ENCODE measurements at regions not wholly inside any gene's neighbourhood (a gene's known extent, or its start where the extent isn't known, plus 50 kb on each side); places are given as distances from the start of the nearest gene placed in this dataset.

DNA sequence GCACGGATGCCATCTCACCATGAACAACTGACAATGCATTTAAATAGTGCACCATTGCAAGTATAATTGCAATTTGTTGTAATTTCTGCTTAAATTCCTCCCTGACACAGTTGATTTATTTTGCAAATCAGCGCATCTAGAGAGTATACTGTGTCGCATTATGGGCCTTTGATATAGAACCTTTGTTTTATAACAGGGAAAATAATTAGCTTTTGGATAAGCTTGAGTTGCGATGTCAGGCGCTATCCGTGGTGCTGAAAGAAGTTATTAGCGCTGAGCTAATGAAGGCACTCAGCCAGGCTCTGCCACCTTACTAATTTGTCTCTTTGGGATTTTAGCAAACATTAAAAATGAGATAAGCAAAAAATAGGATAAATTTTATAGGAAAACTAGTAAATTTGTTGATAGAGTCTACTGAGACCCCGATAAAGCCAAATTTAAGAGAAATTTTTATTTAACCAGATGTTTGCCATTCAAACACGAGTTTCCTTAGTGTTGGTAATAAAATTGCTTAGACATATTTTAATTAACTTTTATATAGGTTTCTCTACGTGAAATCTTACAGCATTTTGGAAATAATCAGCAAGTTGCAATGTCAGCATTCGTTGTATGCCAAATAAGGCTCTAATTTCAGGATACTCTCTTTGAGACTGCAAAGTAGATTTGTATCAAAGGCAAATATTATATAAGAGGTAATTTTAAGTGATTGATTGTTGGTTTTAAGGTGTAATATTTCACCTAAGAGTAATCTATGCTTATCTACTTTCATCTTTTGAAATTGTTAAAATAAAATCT, 355.5 kb downstream of the TLR4 start:
- no peak for DNase-seq (ENCODE audit: low read depth)

DNA sequence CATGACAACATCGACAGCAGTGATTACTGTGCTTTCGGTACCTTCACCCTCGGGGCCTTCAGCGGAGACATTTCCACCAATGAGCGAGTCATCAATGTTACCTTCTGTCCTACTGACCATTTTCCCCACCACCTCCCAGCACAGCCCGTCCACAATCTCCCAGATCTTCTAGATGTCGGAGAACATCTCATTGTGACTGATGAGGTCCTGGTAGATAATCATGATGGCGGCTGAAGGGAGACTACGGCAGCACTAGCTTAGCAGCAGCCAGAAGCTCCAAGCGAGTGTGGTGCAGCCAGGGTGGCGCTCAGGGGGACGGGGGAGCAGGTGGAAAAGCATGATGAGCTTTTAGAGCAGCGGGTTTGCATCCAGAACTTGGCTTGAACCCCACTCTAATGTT, 379.0 kb downstream of the TLR4 start:
- no peak for DNase-seq (ENCODE audit: low read depth)

DNA sequence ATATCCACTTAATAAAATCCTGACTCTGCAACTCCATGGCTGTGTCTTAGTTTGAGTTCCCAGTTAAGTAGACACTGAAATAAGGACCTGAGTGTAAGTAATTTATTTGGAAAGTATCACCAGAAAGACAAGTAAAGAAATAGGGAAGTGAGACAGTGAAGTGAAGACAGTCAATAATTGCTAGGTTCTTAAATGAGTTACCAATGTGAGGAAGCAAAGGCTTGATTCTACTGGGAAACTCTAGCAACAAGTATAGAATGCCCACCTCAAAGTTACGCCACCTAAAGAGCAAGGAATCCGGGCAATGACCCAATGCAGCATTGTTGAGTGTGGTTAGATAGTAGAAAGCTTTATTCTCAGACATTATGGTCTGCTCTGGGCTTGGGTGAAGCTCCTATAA, 383.9 kb downstream of the TLR4 start:
- no peak for DNase-seq (ENCODE audit: low read depth)

DNA sequence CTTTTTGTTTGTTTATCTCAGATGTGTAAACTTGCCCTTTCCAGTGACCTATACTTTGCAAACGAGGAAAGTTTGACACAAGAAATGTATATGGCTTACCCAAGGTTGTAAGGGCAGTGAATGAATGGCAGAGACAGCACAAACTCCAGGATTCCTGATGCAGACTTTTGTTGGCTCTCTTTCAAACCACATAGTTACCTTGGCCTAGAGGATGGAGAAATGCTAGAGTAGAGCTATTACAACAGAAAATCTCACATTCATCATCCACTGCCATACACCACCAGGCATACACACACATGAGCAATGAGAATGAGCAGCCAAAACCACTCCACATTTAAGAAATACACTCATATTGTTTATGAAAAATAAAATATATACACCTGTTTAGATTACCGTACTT, 387.0 kb downstream of the TLR4 start:
- DNase-seq (ENCODE audit: low read depth): no peak

DNA sequence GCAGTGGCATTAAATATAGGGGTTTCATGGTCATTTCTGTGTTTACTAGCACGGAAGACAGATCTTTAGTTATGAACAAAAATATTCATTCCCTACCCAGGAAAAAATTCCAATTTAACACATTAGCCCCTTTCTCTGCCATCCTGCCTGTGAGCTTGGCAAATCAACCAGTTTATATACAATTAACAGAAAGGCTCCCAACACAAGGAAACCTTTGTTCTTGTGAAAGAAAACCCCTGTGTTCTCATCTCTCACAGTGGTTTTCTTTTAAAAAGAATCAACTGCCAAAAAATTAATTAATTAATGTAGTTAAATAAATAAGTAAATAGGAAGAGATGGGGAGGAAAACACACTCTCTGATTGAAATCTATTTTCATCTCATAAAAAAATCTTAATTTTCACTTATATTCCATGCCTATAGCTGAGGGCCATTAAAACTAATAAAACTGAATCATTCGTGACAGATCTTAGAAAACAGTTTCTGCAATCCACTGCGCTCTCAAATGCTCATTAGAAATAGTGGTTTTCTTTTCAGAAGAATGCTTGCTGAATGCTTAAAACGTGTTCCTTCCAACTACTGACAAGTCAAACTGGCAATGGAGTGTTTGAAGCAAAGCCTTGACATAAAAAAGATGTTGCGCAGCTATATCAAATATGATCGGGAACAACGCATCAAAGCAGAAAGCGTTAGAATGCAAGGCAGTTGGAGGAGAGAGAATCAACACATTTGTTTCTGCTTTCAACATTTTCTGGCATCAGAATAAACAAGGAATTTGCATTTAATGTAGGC, 387.7 kb downstream of the TLR4 start:
- DNase-seq (ENCODE audit: low read depth): no peak

DNA sequence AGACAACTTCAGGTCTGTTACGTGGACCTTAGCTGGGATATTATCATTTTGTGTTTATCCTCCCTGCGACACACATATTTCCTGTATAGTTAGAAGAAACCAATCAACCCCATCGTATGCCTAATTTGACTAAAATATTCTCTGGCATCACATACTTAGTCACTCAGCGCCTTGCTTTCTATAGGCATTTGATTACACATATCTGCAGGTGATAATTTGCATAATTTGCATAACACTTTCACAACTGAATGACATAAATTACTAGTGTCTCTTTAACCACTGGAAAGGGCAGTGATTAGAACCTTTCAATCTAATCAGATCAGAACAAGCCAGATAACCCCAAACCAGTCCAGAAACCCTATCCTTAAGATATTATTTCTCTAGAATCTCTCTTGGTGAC, 390.2 kb downstream of the TLR4 start:
- DNase-seq (ENCODE audit: low read depth): no peak

DNA sequence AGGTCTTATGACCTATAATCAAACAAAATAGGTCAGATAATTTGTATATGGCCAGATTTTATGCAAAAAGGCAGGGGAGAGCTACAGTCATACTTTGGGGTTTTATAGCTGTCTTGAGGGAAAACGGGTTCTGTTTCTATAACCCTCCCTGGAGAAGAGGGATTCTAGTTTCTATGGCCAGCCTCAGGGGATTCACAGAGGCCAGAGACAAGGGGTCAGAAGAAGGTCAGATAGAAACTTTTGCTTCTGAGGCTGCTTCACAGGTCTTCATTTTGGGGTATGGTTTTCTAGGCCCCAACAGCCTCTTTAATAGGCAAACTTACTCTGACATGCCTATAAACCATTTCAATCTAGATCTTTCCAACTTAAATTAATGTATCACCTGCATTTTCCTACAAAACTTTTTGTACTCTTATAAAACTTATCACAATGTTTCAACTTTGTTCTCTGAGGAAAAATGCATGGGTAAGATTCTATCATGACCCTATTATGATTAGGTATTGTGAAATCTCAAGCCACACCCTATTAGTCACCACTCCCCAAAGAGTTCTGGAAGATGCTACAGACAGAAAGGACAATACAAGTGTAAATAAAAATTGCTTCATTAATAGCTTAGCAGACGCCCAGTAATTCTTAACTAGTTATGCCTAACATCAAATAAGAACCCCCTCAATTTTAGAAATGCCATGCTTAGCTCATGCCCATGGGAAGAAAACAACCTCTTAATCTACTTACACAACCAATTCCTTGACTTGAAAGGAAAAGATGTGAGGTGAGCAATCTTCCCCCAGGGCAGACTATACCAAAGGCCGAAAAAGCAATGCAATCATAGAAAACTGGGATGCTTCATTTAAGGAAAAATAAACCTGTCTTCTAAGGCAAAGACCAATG, 396.6 kb downstream of the TLR4 start:
- DNase-seq (ENCODE audit: low read depth): no peak

DNA sequence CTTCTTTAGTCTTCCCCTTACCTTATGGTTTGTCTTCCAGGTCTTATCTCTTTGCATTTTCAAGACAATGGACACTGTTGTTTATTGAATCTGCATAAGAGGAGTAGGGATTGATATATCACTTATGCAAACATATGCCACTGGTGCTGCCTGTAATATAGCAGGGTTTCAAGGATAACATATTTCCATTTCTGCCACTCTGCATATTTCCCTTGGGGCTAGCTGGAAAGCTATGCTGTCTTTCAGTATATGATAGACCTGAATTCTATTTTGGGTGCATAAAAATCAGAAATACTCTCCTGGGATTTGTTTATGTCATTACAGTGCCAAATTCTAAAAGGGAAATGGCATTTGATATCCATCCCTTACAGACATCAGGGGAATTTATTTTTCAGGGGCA, 400.2 kb downstream of the TLR4 start:
- DNase-seq (ENCODE audit: low read depth): no peak

DNA sequence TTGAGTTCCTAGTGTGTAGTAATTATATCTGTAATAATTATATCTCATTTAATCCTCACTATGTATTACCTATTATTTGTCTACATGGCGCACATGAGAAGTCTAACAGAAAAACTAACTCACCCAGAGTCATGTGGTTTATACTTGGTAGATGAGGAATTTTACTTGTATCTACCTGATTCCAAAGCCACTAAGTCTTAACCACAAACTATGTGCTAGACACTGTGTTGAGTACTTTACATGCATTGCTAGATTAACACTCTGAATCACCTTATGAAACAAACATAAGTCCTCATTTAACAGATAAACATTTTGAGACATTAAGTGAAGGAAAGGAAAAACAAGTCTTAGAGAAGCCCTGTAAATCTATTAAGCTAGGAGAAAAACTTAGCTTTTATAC, 404.8 kb downstream of the TLR4 start:
- DNase-seq (ENCODE audit: low read depth): no peak

DNA sequence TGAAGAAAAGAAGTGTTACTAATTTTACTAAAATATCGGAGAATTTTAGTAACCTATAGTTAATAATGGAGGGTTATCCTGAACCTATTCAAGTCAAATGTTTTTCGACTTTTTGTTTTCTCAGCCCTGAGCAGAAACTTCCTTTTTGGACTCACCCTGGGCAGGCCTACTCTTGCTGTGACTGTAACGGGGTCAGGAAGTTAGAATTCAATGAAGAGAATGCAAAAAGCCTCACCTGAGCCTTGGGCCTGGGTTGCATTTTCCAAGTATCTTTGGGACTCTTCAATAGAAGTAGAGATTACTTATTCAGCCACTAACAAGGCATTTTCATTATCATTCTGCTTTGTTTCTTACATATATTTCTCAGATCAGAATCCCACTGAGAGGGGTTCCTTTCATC, 405.3 kb downstream of the TLR4 start:
- DNase-seq (ENCODE audit: low read depth): no peak

DNA sequence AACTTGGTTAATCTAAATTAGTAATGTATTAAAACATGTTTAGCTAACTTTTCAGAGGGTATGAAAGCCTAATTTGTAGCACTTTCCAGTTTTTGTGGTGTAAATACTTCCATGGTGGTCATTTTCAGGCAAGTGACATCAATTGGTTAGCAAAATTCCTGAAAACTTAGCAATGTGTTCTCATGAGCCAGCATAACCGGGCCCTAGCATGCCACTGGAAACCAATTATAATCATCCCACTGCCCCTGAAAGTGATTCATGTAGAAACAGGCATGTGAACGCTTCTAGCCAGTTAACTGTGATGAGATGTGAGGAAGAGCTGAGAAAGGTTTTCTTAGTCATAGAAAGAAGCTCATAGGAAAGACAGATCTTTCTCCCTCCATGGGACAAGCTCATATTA, 417.2 kb downstream of the TLR4 start:
- no peak for DNase-seq (ENCODE audit: low read depth)

DNA sequence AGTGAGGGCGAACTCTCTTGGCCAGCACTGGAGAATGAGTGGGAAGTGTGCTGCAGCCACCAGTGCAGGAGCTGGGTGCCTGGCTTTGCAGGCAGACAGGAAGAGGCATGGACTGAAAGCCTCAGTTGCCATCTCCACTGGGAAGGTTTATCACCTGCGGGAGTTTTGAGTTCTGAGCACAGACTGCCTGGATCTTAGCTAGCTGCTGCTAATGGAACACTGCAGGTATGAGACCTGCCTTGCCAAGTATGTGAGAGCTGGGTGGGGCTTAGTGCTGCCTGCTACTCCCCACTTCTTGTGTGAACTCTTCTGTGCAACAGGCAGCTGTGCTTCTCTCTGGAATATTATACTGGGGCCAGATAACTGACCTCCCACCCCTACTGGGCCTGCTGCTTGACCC, 424.1 kb downstream of the TLR4 start:
- no peak for DNase-seq (ENCODE audit: low read depth)

DNA sequence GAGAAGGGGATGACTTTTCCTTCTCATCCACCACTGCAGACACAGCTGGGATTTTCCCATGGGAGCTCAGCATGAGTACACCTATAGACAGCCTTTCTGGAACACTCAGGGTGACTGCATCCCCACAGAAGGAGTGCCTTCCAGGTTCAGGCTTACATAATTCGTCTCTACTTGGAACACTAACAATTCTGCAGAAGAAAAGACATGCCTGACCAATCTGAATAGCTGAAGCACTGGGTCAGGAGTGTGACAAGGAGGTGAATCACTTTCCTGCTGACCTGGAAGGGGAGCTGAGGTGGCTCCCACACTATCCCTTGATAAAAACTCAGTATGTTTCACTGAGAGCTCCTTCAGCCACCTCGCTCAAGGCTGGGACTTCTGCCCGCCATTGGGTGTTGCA, 425.3 kb downstream of the TLR4 start:
- no peak for DNase-seq (ENCODE audit: low read depth)

DNA sequence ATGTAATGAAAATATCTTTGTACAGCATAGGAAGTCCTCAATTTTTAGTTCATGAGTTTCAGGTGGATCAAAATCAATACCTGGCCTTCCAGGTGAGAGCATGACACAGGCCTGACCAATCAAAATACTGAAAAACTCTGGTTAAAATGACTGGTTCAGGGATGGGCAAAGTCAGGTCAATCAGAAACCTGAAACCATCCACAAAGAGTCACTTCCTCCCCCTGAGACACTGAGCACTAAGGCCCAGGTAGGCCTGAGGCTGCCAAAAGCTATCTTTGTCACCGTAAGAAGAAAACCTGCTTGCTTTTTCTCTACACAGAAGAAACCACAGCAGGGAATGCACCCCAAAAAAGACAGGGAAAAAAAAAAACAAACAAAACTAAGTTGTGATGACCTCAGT, 444.8 kb downstream of the TLR4 start:
- DNase-seq (ENCODE audit: low read depth): no peak

DNA sequence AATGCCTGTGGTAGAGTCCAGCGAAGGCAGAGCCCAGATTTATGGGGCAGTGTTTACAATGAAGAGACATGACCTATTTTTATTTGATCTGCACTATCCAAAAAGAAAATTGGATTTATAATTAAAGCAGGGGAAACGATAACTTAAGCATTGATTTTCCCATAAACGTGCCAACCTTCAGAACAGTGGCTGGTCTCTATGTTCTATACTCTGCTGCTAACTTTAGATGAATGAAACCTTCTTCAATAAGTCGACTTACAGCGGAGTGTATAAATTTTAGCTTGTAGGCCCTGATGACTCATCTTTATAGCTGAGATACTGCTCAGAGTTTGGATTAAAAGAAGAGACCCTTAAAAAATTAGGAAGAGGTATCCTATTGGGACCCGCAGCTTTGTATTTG, 452.6 kb downstream of the TLR4 start:
- DNase-seq (ENCODE audit: low read depth): no peak

DNA sequence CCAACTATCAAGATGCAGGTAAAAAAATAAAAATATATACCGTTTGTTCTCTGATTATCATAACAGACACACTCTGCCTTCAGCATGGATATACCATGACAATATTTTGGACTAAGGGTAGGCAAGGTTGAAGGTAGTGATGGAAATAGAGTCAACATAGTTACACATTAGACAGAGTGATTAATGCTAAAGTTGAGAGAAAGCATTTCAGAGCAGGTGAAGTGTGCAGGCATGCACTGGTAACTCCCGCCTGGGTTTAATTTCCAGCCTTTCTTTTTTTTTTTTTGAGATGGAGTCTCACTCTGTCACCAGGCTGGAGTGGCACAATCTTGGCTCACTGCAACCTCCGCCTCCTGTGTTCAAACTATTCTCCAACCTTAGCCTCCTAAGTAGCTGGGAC, 458.5 kb downstream of the TLR4 start:
- DNase-seq (ENCODE audit: low read depth): no peak

DNA sequence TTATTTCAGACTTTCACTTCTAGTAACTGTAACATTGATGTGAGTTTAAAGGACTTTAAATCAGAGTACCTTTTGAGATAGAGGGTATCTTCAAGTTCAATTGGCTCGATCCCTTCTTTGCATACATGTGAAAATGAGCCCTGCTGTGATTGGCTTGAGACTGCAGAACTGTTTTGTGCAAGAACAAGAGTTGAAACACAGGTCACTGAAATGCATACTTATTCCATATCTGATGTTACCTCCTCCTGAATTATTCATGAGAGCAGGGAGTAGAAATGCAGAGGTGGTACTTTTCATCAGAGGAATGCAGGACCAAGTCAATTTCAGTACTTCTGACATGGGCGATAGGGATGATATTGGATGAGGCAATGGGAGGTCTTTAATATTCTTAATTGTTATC, 459.5 kb downstream of the TLR4 start:
- no peak for DNase-seq (ENCODE audit: low read depth)

DNA sequence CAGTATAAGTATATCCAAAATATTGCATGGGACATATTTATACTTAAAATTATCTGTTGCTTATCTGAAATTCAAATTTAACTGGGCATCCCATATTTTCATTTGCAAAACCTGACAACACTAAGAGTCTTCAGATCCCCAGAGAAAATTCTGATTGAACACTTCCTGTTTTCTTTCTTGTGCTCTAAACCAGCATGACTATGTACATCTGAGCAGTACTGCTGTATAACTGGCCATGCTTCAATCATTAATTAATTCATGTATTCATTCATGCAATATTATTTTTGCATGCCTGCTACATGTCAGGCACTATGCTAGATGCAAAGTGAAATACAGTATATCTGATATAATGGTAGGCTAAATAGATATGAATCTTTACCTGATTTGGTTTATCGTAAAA, 461.2 kb downstream of the TLR4 start:
- DNase-seq (ENCODE audit: low read depth): no peak

DNA sequence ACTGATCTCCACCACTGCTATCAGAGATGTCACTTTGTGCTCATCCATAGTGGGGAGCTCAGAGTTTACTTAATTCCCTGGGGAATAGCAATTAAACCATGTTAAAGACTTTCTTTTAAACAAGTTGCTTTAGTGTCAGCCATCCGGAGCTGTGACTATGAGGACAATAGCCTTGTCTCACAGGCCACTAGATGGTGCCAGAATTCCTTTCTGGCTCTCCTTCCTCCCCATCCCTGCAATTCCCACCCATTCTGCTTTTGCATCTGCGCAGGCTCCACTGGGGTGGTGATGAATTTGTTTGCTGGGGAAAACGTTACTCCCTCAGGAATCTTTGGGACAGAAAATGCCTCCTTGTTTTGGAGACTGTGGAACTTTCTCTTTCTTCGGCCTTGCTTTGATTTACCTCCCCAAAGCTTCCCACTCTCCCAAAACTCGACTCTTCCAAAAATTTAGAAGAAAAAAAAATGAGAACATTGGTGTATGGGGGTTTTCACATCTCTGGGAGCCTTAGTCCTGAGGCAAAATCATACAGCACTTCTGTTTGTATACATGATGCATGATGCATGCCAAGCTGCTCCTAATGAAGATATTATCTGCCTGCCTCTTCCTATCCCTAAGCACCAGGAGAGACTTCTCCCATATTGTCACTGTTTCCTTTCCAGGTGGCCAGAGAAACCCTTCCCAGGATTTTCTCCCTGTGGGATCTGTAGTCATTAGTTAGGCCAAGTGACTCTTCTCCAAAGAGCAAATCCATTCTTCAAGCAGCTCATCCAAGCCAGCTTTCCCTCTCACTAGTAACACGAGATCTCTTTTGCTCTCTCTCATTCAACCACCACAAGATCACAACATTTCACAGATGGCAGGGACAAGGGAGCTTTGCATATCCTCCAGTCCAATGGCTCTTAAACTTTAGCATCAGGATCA, 466.1 kb downstream of the TLR4 start:
- DNase-seq (ENCODE audit: low read depth): peak; percentile 9

DNA sequence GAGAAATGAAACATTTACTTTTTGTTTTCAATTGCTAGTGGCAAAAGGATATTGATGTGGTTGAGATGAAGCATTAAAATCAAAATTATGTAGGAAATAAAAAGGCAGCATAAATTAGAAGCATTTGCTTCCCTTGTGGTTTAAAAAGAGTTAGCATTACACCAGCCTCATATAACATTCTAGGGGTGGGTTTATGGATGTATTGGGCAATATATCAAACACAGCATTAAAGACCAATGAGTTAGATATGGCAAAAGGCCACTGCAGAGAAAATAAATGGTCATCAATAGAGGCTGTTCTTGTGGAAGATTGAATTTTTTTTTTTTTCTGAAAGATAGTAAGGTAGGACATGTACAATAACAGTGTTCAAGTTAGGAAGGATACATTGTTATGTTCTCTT, 473.0 kb downstream of the TLR4 start:
- DNase-seq (ENCODE audit: low read depth): no peak

DNA sequence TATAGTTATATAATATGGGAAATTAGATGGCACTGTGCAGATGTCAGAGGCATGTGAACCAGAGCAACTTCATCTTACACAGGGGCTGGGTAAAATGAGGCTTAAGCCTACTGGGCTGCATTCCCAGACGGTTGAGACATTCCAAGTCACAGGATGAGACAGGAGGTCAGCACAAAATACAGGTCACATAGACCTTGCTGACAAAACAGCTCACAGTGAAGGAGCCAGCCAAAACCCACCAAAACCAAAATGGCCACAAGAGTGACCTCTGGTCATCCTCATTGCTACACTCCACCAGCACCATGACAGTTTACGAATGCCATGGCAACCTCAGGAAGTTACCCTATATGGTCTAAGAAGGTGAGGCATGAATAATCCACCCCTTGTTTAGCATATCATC, 479.4 kb downstream of the TLR4 start:
- DNase-seq (ENCODE audit: low read depth): no peak

DNA sequence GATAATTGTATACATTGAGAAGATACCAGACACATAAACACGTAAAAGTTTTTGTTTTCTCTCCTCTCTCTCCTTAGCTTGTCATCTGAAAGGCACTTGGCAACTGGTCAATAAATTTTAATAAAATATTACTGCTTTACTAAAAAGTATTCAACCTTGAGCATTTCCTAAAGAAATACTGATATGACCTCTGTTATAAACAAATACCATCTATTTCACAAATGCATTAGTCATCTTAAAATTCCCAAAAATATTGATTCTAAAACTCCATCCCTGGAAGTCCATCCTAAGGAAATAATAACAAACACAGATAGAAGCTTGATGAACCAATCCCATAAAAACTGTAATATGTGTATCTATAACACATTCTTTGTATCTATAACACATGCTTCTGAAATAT, 483.2 kb downstream of the TLR4 start:
- no peak for DNase-seq (ENCODE audit: low read depth)

Data from GM04504 (cell line).